Stomach (tissue), 4 donors: ENCODE measurements at regions not wholly inside any gene's neighbourhood (a gene's known extent, or its start where the extent isn't known, plus 50 kb on each side); places are given as distances from the start of the nearest gene placed in this dataset.

Experiments used
- CTCF ChIP-seq, 7 experiments: fragments of 450-650 bp in 4 of 7; fragments of 200-600 bp in 3 of 7; sonication (generic) in 3 of 7; IDR thresholded peaks; one replicate each; pipeline ENCODE4 v1.5.1; 2016 to 2019; ENCODE audit warnings: antibody characterized with exemption in 7 of 7, control low read depth in 2 of 7, mild to moderate bottlenecking in 1 of 7
- POLR2A ChIP-seq, 4 donors: fragments of 450-650 bp; IDR thresholded peaks; one replicate each; pipeline ENCODE4 v1.6.1; 2016; ENCODE audit warnings: antibody characterized with exemption in 4 of 4, control low read depth in 2 of 4, mild to moderate bottlenecking in 1 of 4, moderate library complexity in 1 of 4

- no peak for TF ChIP-seq CTCF (IDR thresholded peaks at IDR 0.05)
- TF ChIP-seq POLR2A (IDR thresholded peaks at IDR 0.05) = no peak
Observed at GRCh38 chr21:20645344-20645743, 352.9 kb upstream of the NCAM2 start.
